IMR-90 (cell line): ENCODE measurements at regions not wholly inside any gene's neighbourhood (a gene's known extent, or its start where the extent isn't known, plus 50 kb on each side); places are given as distances from the start of the nearest gene placed in this dataset.

ENCODE experiments used
- BHLHE40 ChIP-seq: fragments of 150-350 bp; IDR thresholded peaks from 2 replicates; pipeline ENCODE4 v1.6.1; 2016; ENCODE audit warnings: mild to moderate bottlenecking, low read depth, low read length
- MAFK ChIP-seq: IDR thresholded peaks from 2 replicates; pipeline ENCODE4 v1.6.1; 2012; ENCODE audit warnings: low read depth, low read length, improper control_type of control experiment
- MXI1 ChIP-seq: IDR thresholded peaks from 2 replicates; pipeline ENCODE4 v1.6.1; 2012; ENCODE audit warnings: low read depth, mild to moderate bottlenecking, low read length, moderate library complexity, borderline replicate concordance
- POLR2A ChIP-seq: IDR thresholded peaks from 2 replicates; pipeline ENCODE4 v1.6.1; 2012; ENCODE audit warnings: mild to moderate bottlenecking, low read depth, low read length
- TF ChIP-seq, protein P1 (sequence below): conservative IDR thresholded peaks from 2 replicates; pipeline ENCODE4 v1.5.1; 2012; ENCODE audit warnings: mild to moderate bottlenecking, low read depth, low read length, improper control_type of control experiment

DNA sequence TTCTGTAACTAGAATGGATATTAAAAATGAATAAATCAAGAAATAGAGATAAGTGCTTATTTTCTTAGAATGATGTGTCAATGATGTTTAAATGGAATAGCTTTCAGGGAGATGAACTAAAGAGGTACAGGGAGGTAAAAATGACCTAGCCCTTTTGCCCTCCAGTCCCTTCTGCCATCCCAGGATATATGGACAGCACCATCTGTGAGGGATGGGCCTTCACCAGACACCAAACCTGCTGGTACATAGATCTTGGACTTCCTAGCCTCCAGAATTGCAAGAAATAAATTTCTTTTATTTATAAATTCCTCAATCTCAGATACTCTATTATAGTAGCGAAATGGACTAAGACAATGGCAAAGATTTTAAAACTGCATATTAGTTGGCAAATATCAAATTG, 352.0 kb upstream of the THBS1 start:
- TF ChIP-seq, protein P1, sequence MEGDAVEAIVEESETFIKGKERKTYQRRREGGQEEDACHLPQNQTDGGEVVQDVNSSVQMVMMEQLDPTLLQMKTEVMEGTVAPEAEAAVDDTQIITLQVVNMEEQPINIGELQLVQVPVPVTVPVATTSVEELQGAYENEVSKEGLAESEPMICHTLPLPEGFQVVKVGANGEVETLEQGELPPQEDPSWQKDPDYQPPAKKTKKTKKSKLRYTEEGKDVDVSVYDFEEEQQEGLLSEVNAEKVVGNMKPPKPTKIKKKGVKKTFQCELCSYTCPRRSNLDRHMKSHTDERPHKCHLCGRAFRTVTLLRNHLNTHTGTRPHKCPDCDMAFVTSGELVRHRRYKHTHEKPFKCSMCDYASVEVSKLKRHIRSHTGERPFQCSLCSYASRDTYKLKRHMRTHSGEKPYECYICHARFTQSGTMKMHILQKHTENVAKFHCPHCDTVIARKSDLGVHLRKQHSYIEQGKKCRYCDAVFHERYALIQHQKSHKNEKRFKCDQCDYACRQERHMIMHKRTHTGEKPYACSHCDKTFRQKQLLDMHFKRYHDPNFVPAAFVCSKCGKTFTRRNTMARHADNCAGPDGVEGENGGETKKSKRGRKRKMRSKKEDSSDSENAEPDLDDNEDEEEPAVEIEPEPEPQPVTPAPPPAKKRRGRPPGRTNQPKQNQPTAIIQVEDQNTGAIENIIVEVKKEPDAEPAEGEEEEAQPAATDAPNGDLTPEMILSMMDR = no peak
- TF ChIP-seq POLR2A = no peak
- no peak for TF ChIP-seq MXI1
- TF ChIP-seq MAFK = no peak
- no peak for TF ChIP-seq BHLHE40
